Trophoblast cell (in vitro differentiated cells and primary cell): ENCODE measurements at regions not wholly inside any gene's neighbourhood (a gene's known extent, or its start where the extent isn't known, plus 50 kb on each side); places are given as distances from the start of the nearest gene placed in this dataset.
"Not testable (repeated sequence)": the region's sequence is repeated elsewhere in the genome, so short reads cannot be mapped to it uniquely, and the experiment has no call there.

Source experiments
- DNase-seq, 2 donors: peaks; one replicate each; pipeline ENCODE4 v3.0.0-alpha.2; 2016
- H2AFZ ChIP-seq: 2 replicates; pipeline ENCODE4 v1.6.1; 2013; ENCODE audit warnings: low read length, moderate library complexity, mild to moderate bottlenecking; ENCODE audit not compliant: insufficient read depth, poor library complexity
- H2AK5ac ChIP-seq: 2 replicates; pipeline ENCODE4 v1.6.1; 2013; ENCODE audit warnings: mild to moderate bottlenecking, low read length
- H2BK120ac ChIP-seq: 2 replicates; pipeline ENCODE4 v1.6.1; 2013; ENCODE audit warnings: low read length, mild to moderate bottlenecking, moderate library complexity; ENCODE audit not compliant: insufficient read depth, poor library complexity
- H2BK12ac ChIP-seq: 2 replicates; pipeline ENCODE4 v1.6.1; 2013; ENCODE audit warnings: mild to moderate bottlenecking, low read length, moderate library complexity
- H2BK5ac ChIP-seq: 2 replicates; pipeline ENCODE4 v1.6.1; 2013; ENCODE audit warnings: low read length, low read depth, moderate library complexity, mild to moderate bottlenecking; ENCODE audit not compliant: poor library complexity
- H3K14ac ChIP-seq: 2 replicates; pipeline ENCODE4 v1.6.1; 2013; ENCODE audit warnings: mild to moderate bottlenecking, low read length
- H3K18ac ChIP-seq: 2 replicates; pipeline ENCODE4 v1.6.1; 2013; ENCODE audit warnings: mild to moderate bottlenecking, low read length
- H3K23ac ChIP-seq: 2 replicates; pipeline ENCODE4 v1.6.1; 2013; ENCODE audit warnings: low read length
- H3K27ac ChIP-seq: 2 replicates; pipeline ENCODE4 v1.5.1; 2013; ENCODE audit warnings: low read depth, mild to moderate bottlenecking, inconsistent platforms, low read length, moderate library complexity
- H3K27me3 ChIP-seq: 2 replicates; pipeline ENCODE4 v1.6.1; 2013; ENCODE audit warnings: inconsistent platforms, mild to moderate bottlenecking, low read length, moderate library complexity; ENCODE audit not compliant: insufficient read depth
- H3K36me3 ChIP-seq, 2 experiments: 1 replicate in 1 of 2; 2 replicates in 1 of 2; pipeline ENCODE4 v1.6.1; 2013; ENCODE audit warnings: low read length in 2 of 2, mild to moderate bottlenecking in 2 of 2, moderate library complexity in 1 of 2; ENCODE audit not compliant: insufficient read depth in 2 of 2, control insufficient read depth in 1 of 2
- H3K4ac ChIP-seq: 2 replicates; pipeline ENCODE4 v1.6.1; 2013; ENCODE audit warnings: low read depth, mild to moderate bottlenecking, low read length, moderate library complexity
- H3K4me1 ChIP-seq, 2 experiments: 1 replicate in 1 of 2; 2 replicates in 1 of 2; pipeline ENCODE4 v1.6.1; 2013; ENCODE audit warnings: low read length in 2 of 2, mild to moderate bottlenecking in 2 of 2, moderate library complexity in 1 of 2; ENCODE audit not compliant: insufficient read depth in 2 of 2, control insufficient read depth in 1 of 2
- H3K4me2 ChIP-seq: 2 replicates; pipeline ENCODE4 v1.6.1; 2013; ENCODE audit warnings: inconsistent platforms, mild to moderate bottlenecking, low read length, moderate library complexity
- H3K4me3 ChIP-seq: 2 replicates; pipeline ENCODE4 v1.5.1; 2013; ENCODE audit warnings: mild to moderate bottlenecking, low read depth, low read length, inconsistent platforms
- H3K79me1 ChIP-seq: one replicate; pipeline ENCODE4 v1.6.1; 2013; ENCODE audit warnings: low read length
- H3K79me2 ChIP-seq: 2 replicates; pipeline ENCODE4 v1.6.1; 2013; ENCODE audit warnings: low read length, mild to moderate bottlenecking; ENCODE audit not compliant: control insufficient read depth, insufficient read depth, poor library complexity
- H3K9ac ChIP-seq: 2 replicates; pipeline ENCODE4 v1.6.1; 2013; ENCODE audit warnings: mild to moderate bottlenecking, low read length
- H3K9me3 ChIP-seq: 2 replicates; pipeline ENCODE4 v1.6.1; 2013; ENCODE audit warnings: low read depth, mild to moderate bottlenecking, control low read depth, inconsistent platforms, low read length; ENCODE audit not compliant: insufficient read depth
- H4K12ac ChIP-seq: 2 replicates; pipeline ENCODE4 v1.6.1; 2013; ENCODE audit warnings: low read depth, mild to moderate bottlenecking, low read length, moderate library complexity
- H4K8ac ChIP-seq: 2 replicates; pipeline ENCODE4 v1.6.1; 2013; ENCODE audit warnings: low read depth, mild to moderate bottlenecking, low read length, moderate library complexity
- H4K91ac ChIP-seq: one replicate; pipeline ENCODE4 v1.6.1; 2013; ENCODE audit warnings: low read depth, mild to moderate bottlenecking, low read length, moderate library complexity
- WGBS: extraction: QIAGEN DNeasy Blood & Tissue Kit; methylation state at CpG from one replicate; pipeline ENCODE4 v1.1.7; 2013; ENCODE audit warnings: missing lambda C conversion rate; ENCODE audit not compliant: insufficient read length, insufficient coverage; ENCODE audit errors: extremely low coverage; 5-methylcytosine and 5-hydroxymethylcytosine counted together

- not testable (repeated sequence) for H3K14ac ChIP-seq, DNase-seq, H3K27ac ChIP-seq, H3K23ac ChIP-seq, H4K8ac ChIP-seq, H3K4me2 ChIP-seq, H3K36me3 ChIP-seq, H3K79me1 ChIP-seq, H4K91ac ChIP-seq, H3K27me3 ChIP-seq, H3K79me2 ChIP-seq, H4K12ac ChIP-seq, H3K4ac ChIP-seq, H3K4me3 ChIP-seq, H2BK120ac ChIP-seq, H2AFZ ChIP-seq, H2AK5ac ChIP-seq, H3K18ac ChIP-seq, H3K9me3 ChIP-seq, H2BK5ac ChIP-seq, H2BK12ac ChIP-seq, H3K9ac ChIP-seq, H3K4me1 ChIP-seq
- no CpG with 5 or more reads among the region's 10 CpGs for WGBS
Measured at GRCh38 chr7:69215516-69215915, 382.8 kb upstream of the AUTS2 start.

DNA sequence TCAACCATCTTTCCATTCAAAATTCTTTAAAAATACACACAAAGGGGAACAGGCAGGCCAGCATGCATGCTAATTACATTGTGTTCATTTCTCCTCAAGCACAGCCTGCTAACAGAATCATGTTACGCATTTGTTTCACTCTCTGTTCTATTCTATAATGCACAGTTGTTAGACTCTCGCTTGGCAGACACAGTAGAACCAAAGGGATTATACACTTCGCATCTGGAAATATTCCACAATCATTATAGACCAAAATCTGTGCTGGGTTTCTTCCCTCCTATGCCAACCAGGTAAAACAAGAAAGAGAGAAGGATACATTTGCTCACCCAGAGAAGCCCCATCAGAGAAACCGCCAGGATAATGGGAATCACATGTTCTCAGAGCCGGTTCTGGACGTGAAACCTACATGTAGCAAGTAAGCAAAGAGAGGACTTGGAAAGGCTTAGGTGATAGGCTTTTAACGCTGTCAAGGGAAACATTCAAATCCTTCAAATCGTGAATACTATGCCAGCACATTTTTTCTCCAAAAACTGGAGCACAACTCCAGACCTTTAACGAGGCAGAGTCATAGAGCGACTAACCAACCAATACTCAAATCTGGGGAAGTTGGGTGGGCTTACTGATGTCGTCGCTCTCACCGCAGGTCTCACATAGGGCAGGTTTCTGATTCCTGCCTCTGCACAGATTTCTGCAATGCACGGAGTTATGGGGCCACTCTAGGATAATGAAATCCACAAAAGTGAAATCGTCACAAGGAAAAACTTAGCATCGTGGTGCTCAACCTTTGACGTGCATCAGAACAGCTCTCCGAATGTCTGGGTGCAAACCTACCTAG lies 380.5 kb upstream of the AUTS2 start:
- Histone ChIP-seq H3K9ac (no peak overlapping the region), H3K9me3 (no peaks in the 10 kb centered on the region), H3K4me3 (no peak overlapping the region), H2AK5ac (no peak overlapping the region), H3K4ac (no peak overlapping the region), H3K14ac (no peak overlapping the region), H3K27ac (no peak overlapping the region), H3K4me2 (no peak overlapping the region), H3K27me3 (no peaks in the 10 kb centered on the region), H4K12ac (peak overlapping the region; percentile 50), H4K8ac (no peak overlapping the region), H3K79me2 (no peaks in the 10 kb centered on the region), H2BK120ac (no peak overlapping the region), H3K4me1 (no peaks in the 10 kb centered on the region), H3K23ac (no peak overlapping the region), H2AFZ (no peak overlapping the region), H3K18ac (no peak overlapping the region), H4K91ac (no peak overlapping the region), H2BK12ac (no peak overlapping the region), H3K36me3 (no peaks in the 10 kb centered on the region), H3K79me1 (no peaks in the 10 kb centered on the region), H2BK5ac (no peak overlapping the region)
- WGBS, result no CpG with 5 or more reads among the region's 18 CpGs
- no peak for DNase-seq

DNA sequence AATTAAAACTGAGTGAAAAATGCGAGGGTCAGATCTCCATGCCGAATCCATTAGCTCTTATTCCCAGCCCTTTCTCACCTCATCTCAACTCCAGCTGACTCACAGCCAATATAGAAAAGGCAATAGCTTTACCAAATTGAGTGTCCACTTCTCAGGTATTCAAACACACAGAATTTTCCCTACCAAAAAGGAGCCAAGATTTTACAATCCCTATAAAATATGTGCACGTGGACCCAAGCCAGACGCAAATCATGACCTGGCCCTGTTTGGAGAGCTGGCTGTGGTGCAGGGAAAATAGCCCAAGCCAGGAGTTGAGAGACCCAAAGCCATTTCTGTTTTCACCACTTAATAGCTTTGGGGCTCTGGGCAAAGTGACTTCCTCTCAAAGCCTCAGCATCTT lies 379.7 kb upstream of the AUTS2 start:
- Histone ChIP-seq H2BK120ac (no peak overlapping the region), H2AK5ac (no peak overlapping the region), H2AFZ (no peak overlapping the region), H3K79me1 (no peaks in the 10 kb centered on the region), H3K79me2 (no peaks in the 10 kb centered on the region), H3K4me3 (no peak overlapping the region), H3K4me1 (no peaks in the 10 kb centered on the region), H3K4ac (no peak overlapping the region), H2BK12ac (no peak overlapping the region), H4K91ac (no peak overlapping the region), H3K27ac (no peak overlapping the region), H3K9ac (no peak overlapping the region), H4K12ac (no peak overlapping the region), H3K18ac (no peak overlapping the region), H3K23ac (no peak overlapping the region), H4K8ac (no peak overlapping the region), H2BK5ac (no peak overlapping the region), H3K9me3 (no peaks in the 10 kb centered on the region), H3K14ac (no peak overlapping the region), H3K4me2 (no peak overlapping the region), H3K36me3 (no peaks in the 10 kb centered on the region), H3K27me3 (no peaks in the 10 kb centered on the region)
- no CpG with 5 or more reads among the region's 4 CpGs for WGBS
- DNase-seq, result no peak

DNA sequence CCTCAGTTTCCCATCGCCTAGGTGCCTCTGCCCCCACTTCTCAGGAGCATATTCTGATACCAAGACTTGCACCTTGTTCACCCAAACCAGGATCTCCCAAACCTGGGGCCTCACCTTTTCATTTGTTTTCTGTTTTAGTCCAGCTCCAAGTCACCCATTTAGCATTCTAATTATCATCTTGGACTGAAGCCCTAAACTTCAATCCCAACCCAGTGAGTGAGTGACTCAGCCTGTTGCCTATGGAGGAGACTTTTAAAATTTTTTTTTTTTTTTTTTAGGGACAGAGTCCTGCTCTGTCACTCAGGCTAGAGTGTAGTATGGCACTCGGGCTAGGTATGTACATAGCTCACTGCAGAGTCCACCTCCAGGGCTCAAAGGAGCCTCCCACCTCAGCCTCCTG lies 378.9 kb upstream of the AUTS2 start:
- Histone ChIP-seq H3K79me1 (no peaks in the 10 kb centered on the region), H3K18ac (no peak overlapping the region), H2BK5ac (no peak overlapping the region), H3K36me3 (no peaks in the 10 kb centered on the region), H3K27ac (no peak overlapping the region), H2AK5ac (no peak overlapping the region), H3K23ac (no peak overlapping the region), H3K79me2 (no peaks in the 10 kb centered on the region), H3K4me3 (no peak overlapping the region), H2AFZ (no peak overlapping the region), H4K91ac (no peak overlapping the region), H3K9me3 (no peaks in the 10 kb centered on the region), H3K27me3 (no peaks in the 10 kb centered on the region), H4K8ac (no peak overlapping the region), H3K9ac (no peak overlapping the region), H3K4me1 (no peaks in the 10 kb centered on the region), H3K14ac (no peak overlapping the region), H4K12ac (no peak overlapping the region), H3K4me2 (no peak overlapping the region), H2BK120ac (no peak overlapping the region), H3K4ac (no peak overlapping the region), H2BK12ac (no peak overlapping the region)
- DNase-seq, result no peak
- no CpG with 5 or more reads among the region's 2 CpGs for WGBS
